ENCODE measurements at regions not wholly inside any gene's neighbourhood (a gene's known extent, or its start where the extent isn't known, plus 50 kb on each side); places are given as distances from the start of the nearest gene placed in this dataset.

- no peak overlapping the region for H3K4me3 ChIP-seq (ENCODE audit: low read depth, low read length)
- DNase-seq (ENCODE audit: low read depth) = no peak
- TF ChIP-seq CTCF (IDR thresholded peaks at IDR 0.05; ENCODE audit: insufficient read depth, low read depth, low read length, missing control alignments) = no peak
Measured at GRCh38 chr9:103615994-103616393, 478.1 kb upstream of the SMC2 start.

GRCh38 chr9:103617046-103617445, 477.1 kb upstream of the SMC2 start:
- DNase-seq (ENCODE audit: low read depth) = no peak
- H3K4me3 ChIP-seq (ENCODE audit: low read depth, low read length) = no peak overlapping the region
- TF ChIP-seq CTCF (IDR thresholded peaks at IDR 0.05; ENCODE audit: insufficient read depth, low read depth, low read length, missing control alignments) = no peak

- TF ChIP-seq CTCF (IDR thresholded peaks at IDR 0.05; ENCODE audit: insufficient read depth, low read depth, low read length, missing control alignments) = no peak
- DNase-seq (ENCODE audit: low read depth) = no peak
- no peak overlapping the region for H3K4me3 ChIP-seq (ENCODE audit: low read depth, low read length)
Measured at GRCh38 chr9:103625161-103625804, 468.8 kb upstream of the SMC2 start.

- no peak for TF ChIP-seq CTCF (IDR thresholded peaks at IDR 0.05; ENCODE audit: insufficient read depth, low read depth, low read length, missing control alignments)
- DNase-seq (ENCODE audit: low read depth) = no peak
- H3K4me3 ChIP-seq (ENCODE audit: low read depth, low read length) = no peak overlapping the region
Measured at GRCh38 chr9:103627731-103628130, 466.4 kb upstream of the SMC2 start.

- no peak for TF ChIP-seq CTCF (IDR thresholded peaks at IDR 0.05; ENCODE audit: insufficient read depth, low read depth, low read length, missing control alignments)
- H3K4me3 ChIP-seq (ENCODE audit: low read depth, low read length) = no peak overlapping the region
- no peak for DNase-seq (ENCODE audit: low read depth)
Measured at GRCh38 chr9:103649086-103649485, 445.0 kb upstream of the SMC2 start.

GRCh38 chr9:103658156-103658555, 436.0 kb upstream of the SMC2 start:
- TF ChIP-seq CTCF (IDR thresholded peaks at IDR 0.05; ENCODE audit: insufficient read depth, low read depth, low read length, missing control alignments) = no peak
- H3K4me3 ChIP-seq (ENCODE audit: low read depth, low read length) = no peak overlapping the region
- DNase-seq (ENCODE audit: low read depth) = no peak

GRCh38 chr9:103660830-103661229, 433.3 kb upstream of the SMC2 start:
- TF ChIP-seq CTCF (IDR thresholded peaks at IDR 0.05; ENCODE audit: insufficient read depth, low read depth, low read length, missing control alignments) = no peak

More at GRCh38 chr9:103660830-103661229, 433.3 kb upstream of the SMC2 start:
- no peak for DNase-seq (ENCODE audit: low read depth)
- H3K4me3 ChIP-seq (ENCODE audit: low read depth, low read length) = no peak overlapping the region

All from GM12865 (cell line).